ENCODE measurements at regions not wholly inside any gene's neighbourhood (a gene's known extent, or its start where the extent isn't known, plus 50 kb on each side); places are given as distances from the start of the nearest gene placed in this dataset.

GRCh38 chr18:30915336-30915988 is 127.1 kb downstream of the DSC3 start:
- Histone ChIP-seq H3K4me1 (ENCODE audit: insufficient read depth, low read length) (no peaks in the 10 kb centered on the region), H3K4me3 (ENCODE audit: low read length) (no peak overlapping the region), H3K27ac (ENCODE audit: low read depth, low read length) (no peak overlapping the region), H3K9me3 (ENCODE audit: low read length) (no peaks in the 10 kb centered on the region), H3K27me3 (ENCODE audit: insufficient read depth, low read length, poor library complexity, severe bottlenecking) (no peaks in the 10 kb centered on the region), H3K36me3 (ENCODE audit: insufficient read depth, low read length) (no peaks in the 10 kb centered on the region)
- Mint-ChIP-seq H3K36me3 (no peaks in the 10 kb centered on the region), H3K4me3 (no peak overlapping the region), H3K9me3 (peaks cover under 1 to 28% (median 3%) of the 10 kb centered on the region in 5 donors), H3K4me1 (no peaks in the 10 kb centered on the region), H3K27me3 (no peaks in the 10 kb centered on the region), H3K27ac (no peak overlapping the region)
- CTCF ChIA-PET: no interaction called here
- no peak for DNase-seq
- POLR2A ChIA-PET: no interaction called here

- H3K27ac ChIP-seq (ENCODE audit: low read depth, low read length): no peak overlapping the region
Observed at GRCh38 chr18:30908381-30908780, 134.2 kb downstream of the DSC3 start.

GRCh38 chr18:30903566-30903965 is 139.0 kb downstream of the DSC3 start:
- H3K4me3 ChIP-seq (ENCODE audit: low read length): no peak overlapping the region
- H3K4me1 Mint-ChIP-seq: no peaks in the 10 kb centered on the region
- ChIA-PET POLR2A (no interaction called here), CTCF (no interaction called here)
- H3K4me1 ChIP-seq (ENCODE audit: insufficient read depth, low read length): no peaks in the 10 kb centered on the region
- no peaks in the 10 kb centered on the region for H3K36me3 Mint-ChIP-seq
- no peak overlapping the region for H3K4me3 Mint-ChIP-seq
- no peaks in the 10 kb centered on the region for H3K9me3 ChIP-seq (ENCODE audit: low read length)
- no peaks in the 10 kb centered on the region for H3K27me3 Mint-ChIP-seq
- H3K27ac ChIP-seq (ENCODE audit: low read depth, low read length): no peak overlapping the region
- no peak for DNase-seq
- H3K36me3 ChIP-seq (ENCODE audit: insufficient read depth, low read length): no peaks in the 10 kb centered on the region
- no peaks in the 10 kb centered on the region for H3K27me3 ChIP-seq (ENCODE audit: insufficient read depth, low read length, poor library complexity, severe bottlenecking)
- peaks cover 0 to 28% (median 8%) of the 10 kb centered on the region in 5 donors for H3K9me3 Mint-ChIP-seq
- no peak overlapping the region for H3K27ac Mint-ChIP-seq

More at GRCh38 chr18:30908381-30908780, 134.2 kb downstream of the DSC3 start:
- no peaks in the 10 kb centered on the region for H3K27me3 Mint-ChIP-seq
- Histone ChIP-seq H3K9me3 (ENCODE audit: low read length) (no peaks in the 10 kb centered on the region), H3K27me3 (ENCODE audit: insufficient read depth, low read length, poor library complexity, severe bottlenecking) (no peaks in the 10 kb centered on the region), H3K4me1 (ENCODE audit: insufficient read depth, low read length) (no peaks in the 10 kb centered on the region), H3K36me3 (ENCODE audit: insufficient read depth, low read length) (no peaks in the 10 kb centered on the region), H3K4me3 (ENCODE audit: low read length) (no peak overlapping the region)
- H3K36me3 Mint-ChIP-seq: no peaks in the 10 kb centered on the region
- ChIA-PET CTCF (no interaction called here), POLR2A (no interaction called here)
- no peak overlapping the region for H3K27ac Mint-ChIP-seq
- H3K4me3 Mint-ChIP-seq: no peak overlapping the region
- no peak for DNase-seq
- H3K4me1 Mint-ChIP-seq: no peaks in the 10 kb centered on the region
- peaks cover 3 to 27% (median 15%) of the 10 kb centered on the region in 5 donors for H3K9me3 Mint-ChIP-seq

GRCh38 chr18:30889519-30890301 is 152.8 kb downstream of the DSC3 start:
- ChIA-PET CTCF (no interaction called here), POLR2A (no interaction called here)
- Histone ChIP-seq H3K4me1 (ENCODE audit: insufficient read depth, low read length) (no peaks in the 10 kb centered on the region), H3K4me3 (ENCODE audit: low read length) (no peak overlapping the region), H3K36me3 (ENCODE audit: insufficient read depth, low read length) (no peaks in the 10 kb centered on the region), H3K9me3 (ENCODE audit: low read length) (no peaks in the 10 kb centered on the region), H3K27me3 (ENCODE audit: insufficient read depth, low read length, poor library complexity, severe bottlenecking) (no peaks in the 10 kb centered on the region), H3K27ac (ENCODE audit: low read depth, low read length) (no peak overlapping the region)
- peaks cover 2 to 29% (median 12%) of the 10 kb centered on the region in 5 donors for H3K9me3 Mint-ChIP-seq
- no peaks in the 10 kb centered on the region for H3K4me1 Mint-ChIP-seq
- no peaks in the 10 kb centered on the region for H3K36me3 Mint-ChIP-seq
- H3K4me3 Mint-ChIP-seq: no peak overlapping the region
- no peaks in the 10 kb centered on the region for H3K27me3 Mint-ChIP-seq
- DNase-seq: no peak
- no peak overlapping the region for H3K27ac Mint-ChIP-seq

- no peaks in the 10 kb centered on the region for H3K36me3 Mint-ChIP-seq
- H3K27ac Mint-ChIP-seq: no peak overlapping the region
- no peaks in the 10 kb centered on the region for H3K4me1 Mint-ChIP-seq
- Histone ChIP-seq H3K4me1 (ENCODE audit: insufficient read depth, low read length) (no peaks in the 10 kb centered on the region), H3K36me3 (ENCODE audit: insufficient read depth, low read length) (no peaks in the 10 kb centered on the region), H3K27me3 (ENCODE audit: insufficient read depth, low read length, poor library complexity, severe bottlenecking) (no peaks in the 10 kb centered on the region), H3K9me3 (ENCODE audit: low read length) (no peaks in the 10 kb centered on the region), H3K27ac (ENCODE audit: low read depth, low read length) (no peak overlapping the region), H3K4me3 (ENCODE audit: low read length) (no peak overlapping the region)
- no peak for DNase-seq
- peaks cover 2 to 24% (median 13%) of the 10 kb centered on the region in 5 donors for H3K9me3 Mint-ChIP-seq
- ChIA-PET CTCF (no interaction called here), POLR2A (no interaction called here)
- H3K27me3 Mint-ChIP-seq: no peaks in the 10 kb centered on the region
- H3K4me3 Mint-ChIP-seq: no peak overlapping the region
Observed at GRCh38 chr18:30888344-30888743, 154.2 kb downstream of the DSC3 start.

- Histone ChIP-seq H3K27ac (ENCODE audit: low read depth, low read length) (no peak overlapping the region), H3K4me3 (ENCODE audit: low read length) (no peak overlapping the region), H3K27me3 (ENCODE audit: insufficient read depth, low read length, poor library complexity, severe bottlenecking) (no peaks in the 10 kb centered on the region), H3K9me3 (ENCODE audit: low read length) (no peaks in the 10 kb centered on the region), H3K4me1 (ENCODE audit: insufficient read depth, low read length) (no peaks in the 10 kb centered on the region), H3K36me3 (ENCODE audit: insufficient read depth, low read length) (no peaks in the 10 kb centered on the region)
- DNase-seq: no peak
- Mint-ChIP-seq H3K36me3 (no peaks in the 10 kb centered on the region), H3K4me1 (no peaks in the 10 kb centered on the region), H3K4me3 (no peak overlapping the region), H3K27me3 (no peaks in the 10 kb centered on the region), H3K9me3 (peaks cover 2 to 18% (median 17%) of the 10 kb centered on the region in 5 donors), H3K27ac (no peak overlapping the region)
- ChIA-PET CTCF (no interaction called here), POLR2A (no interaction called here)
Observed at GRCh38 chr18:30886998-30887397, 155.5 kb downstream of the DSC3 start.

GRCh38 chr18:30870466-30870865 is 172.1 kb downstream of the DSC3 start:
- no peaks in the 10 kb centered on the region for H3K4me1 ChIP-seq (ENCODE audit: insufficient read depth, low read length)
- no peaks in the 10 kb centered on the region for H3K27me3 ChIP-seq (ENCODE audit: insufficient read depth, low read length, poor library complexity, severe bottlenecking)
- Mint-ChIP-seq H3K27me3 (no peaks in the 10 kb centered on the region), H3K36me3 (no peaks in the 10 kb centered on the region), H3K27ac (no peak overlapping the region), H3K9me3 (peaks cover 3 to 40% (median 10%) of the 10 kb centered on the region in 5 donors), H3K4me1 (no peaks in the 10 kb centered on the region), H3K4me3 (no peak overlapping the region)
- H3K36me3 ChIP-seq (ENCODE audit: insufficient read depth, low read length): no peaks in the 10 kb centered on the region
- CTCF ChIA-PET: no interaction called here
- no peak for DNase-seq
- no peak overlapping the region for H3K27ac ChIP-seq (ENCODE audit: low read depth, low read length)
- H3K9me3 ChIP-seq (ENCODE audit: low read length): no peaks in the 10 kb centered on the region
- no peak overlapping the region for H3K4me3 ChIP-seq (ENCODE audit: low read length)
- POLR2A ChIA-PET: no interaction called here

GRCh38 chr18:30862900-30863299 is 179.6 kb downstream of the DSC3 start:
- Mint-ChIP-seq H3K36me3 (no peaks in the 10 kb centered on the region), H3K27ac (no peak overlapping the region), H3K4me3 (no peak overlapping the region), H3K27me3 (no peaks in the 10 kb centered on the region), H3K4me1 (no peaks in the 10 kb centered on the region), H3K9me3 (peaks cover 2 to 37% (median 11%) of the 10 kb centered on the region in 5 donors)
- H3K27me3 ChIP-seq (ENCODE audit: insufficient read depth, low read length, poor library complexity, severe bottlenecking): no peaks in the 10 kb centered on the region
- no peaks in the 10 kb centered on the region for H3K36me3 ChIP-seq (ENCODE audit: insufficient read depth, low read length)
- H3K4me1 ChIP-seq (ENCODE audit: insufficient read depth, low read length): no peaks in the 10 kb centered on the region
- no peak overlapping the region for H3K27ac ChIP-seq (ENCODE audit: low read depth, low read length)
- no peak overlapping the region for H3K4me3 ChIP-seq (ENCODE audit: low read length)
- POLR2A ChIA-PET: no interaction called here
- no peaks in the 10 kb centered on the region for H3K9me3 ChIP-seq (ENCODE audit: low read length)
- no peak for DNase-seq
- CTCF ChIA-PET: no interaction called here

Data from CD8-positive, alpha-beta memory T cell (primary cell).